Thyroid gland (tissue), 4 donors: ENCODE measurements at regions not wholly inside any gene's neighbourhood (a gene's known extent, or its start where the extent isn't known, plus 50 kb on each side); places are given as distances from the start of the nearest gene placed in this dataset.

ENCODE experiments used
- DNase-seq, 2 donors: peaks; one replicate each; pipeline ENCODE4 v3.0.0-alpha.2; 2019
- H3K27ac ChIP-seq, 3 donors: fragments of 200-600 bp; sonication (generic); 1 replicate in 2 of 3; 2 replicates in 1 of 3; pipeline ENCODE4 v1.5.1; 2016 to 2019; ENCODE audit warnings: mild to moderate bottlenecking in 1 of 3, moderate library complexity in 1 of 3
- H3K27me3 ChIP-seq: fragments of 200-600 bp; sonication (generic); one replicate; pipeline ENCODE4 v1.5.1; 2019
- H3K36me3 ChIP-seq, 2 donors: fragments of 200-600 bp; sonication (generic); one replicate each; pipeline ENCODE4 v1.5.1; 2016 to 2019
- H3K4me1 ChIP-seq, 2 donors: fragments of 200-600 bp; sonication (generic); one replicate each; pipeline ENCODE4 v1.5.1; 2017 to 2019
- H3K4me3 ChIP-seq, 3 donors: fragments of 200-600 bp; sonication (generic); replicated peaks in 1 of 3; 1 replicate in 2 of 3; 2 replicates in 1 of 3; pipeline ENCODE4 v1.5.1; 2016; ENCODE audit warnings: mild to moderate bottlenecking in 1 of 3
- H3K9me3 ChIP-seq: fragments of 200-600 bp; sonication (generic); one replicate; pipeline ENCODE4 v1.5.1; 2017
- POLR2A ChIP-seq, 2 donors: fragments of 450-650 bp; IDR thresholded peaks; one replicate each; pipeline ENCODE4 v1.6.1; 2017; ENCODE audit warnings: antibody characterized with exemption in 2 of 2, mild to moderate bottlenecking in 2 of 2, moderate library complexity in 1 of 2
- WGBS, 2 donors: methylation state at CpG; one replicate each; pipeline ENCODE4 v1.1.5; 2017; 5-methylcytosine and 5-hydroxymethylcytosine counted together
- intact Hi-C: fragments of 100-400 bp; cut with DNase I; formaldehyde crosslinking; loops from one replicate; pipeline ENCODE4 v1.15.1; 2023
- TF ChIP-seq, protein P1 (sequence below), 6 experiments: fragments of 200-600 bp in 3 of 6; fragments of 450-650 bp in 3 of 6; sonication (generic) in 3 of 6; IDR thresholded peaks; one replicate each; pipeline ENCODE4 v1.5.1; 2016 to 2019; ENCODE audit warnings: antibody characterized with exemption in 6 of 6, mild to moderate bottlenecking in 2 of 6, inconsistent platforms in 1 of 6, moderate library complexity in 1 of 6

DNA sequence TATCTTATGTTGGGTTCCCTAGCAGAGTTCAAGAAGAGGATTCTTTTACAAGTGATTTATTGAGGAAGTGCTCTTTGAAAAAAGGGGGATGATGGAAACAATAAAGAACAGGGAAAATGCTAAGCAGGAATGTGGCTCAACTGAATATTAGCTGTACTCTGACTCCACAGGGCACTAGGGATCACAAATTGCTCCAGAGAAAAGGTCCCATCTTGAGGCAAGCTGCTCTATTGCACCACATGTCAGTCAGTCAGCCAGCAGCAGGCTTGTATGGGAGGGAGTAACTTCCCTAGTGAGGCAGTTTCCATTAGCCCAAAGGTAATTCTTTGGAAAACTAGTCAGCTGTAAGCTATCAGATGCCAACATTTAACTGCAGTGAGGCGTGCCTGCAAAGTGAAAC, 73.3 kb upstream of the FNDC3A start:
- TF ChIP-seq, protein P1, sequence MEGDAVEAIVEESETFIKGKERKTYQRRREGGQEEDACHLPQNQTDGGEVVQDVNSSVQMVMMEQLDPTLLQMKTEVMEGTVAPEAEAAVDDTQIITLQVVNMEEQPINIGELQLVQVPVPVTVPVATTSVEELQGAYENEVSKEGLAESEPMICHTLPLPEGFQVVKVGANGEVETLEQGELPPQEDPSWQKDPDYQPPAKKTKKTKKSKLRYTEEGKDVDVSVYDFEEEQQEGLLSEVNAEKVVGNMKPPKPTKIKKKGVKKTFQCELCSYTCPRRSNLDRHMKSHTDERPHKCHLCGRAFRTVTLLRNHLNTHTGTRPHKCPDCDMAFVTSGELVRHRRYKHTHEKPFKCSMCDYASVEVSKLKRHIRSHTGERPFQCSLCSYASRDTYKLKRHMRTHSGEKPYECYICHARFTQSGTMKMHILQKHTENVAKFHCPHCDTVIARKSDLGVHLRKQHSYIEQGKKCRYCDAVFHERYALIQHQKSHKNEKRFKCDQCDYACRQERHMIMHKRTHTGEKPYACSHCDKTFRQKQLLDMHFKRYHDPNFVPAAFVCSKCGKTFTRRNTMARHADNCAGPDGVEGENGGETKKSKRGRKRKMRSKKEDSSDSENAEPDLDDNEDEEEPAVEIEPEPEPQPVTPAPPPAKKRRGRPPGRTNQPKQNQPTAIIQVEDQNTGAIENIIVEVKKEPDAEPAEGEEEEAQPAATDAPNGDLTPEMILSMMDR (IDR thresholded peaks at IDR 0.05) = no peak
- no peak for TF ChIP-seq POLR2A (IDR thresholded peaks at IDR 0.05)
- intact Hi-C loops = no loop called here
- WGBS, 2 donors = 64 to 72% methylated on average over 1 of the region's 1 CpG
- Histone ChIP-seq H3K27ac (no peak overlapping the region), H3K9me3 (no peaks in the 10 kb centered on the region), H3K4me1 (no peaks in the 10 kb centered on the region), H3K27me3 (no peaks in the 10 kb centered on the region), H3K4me3 (no peak overlapping the region), H3K36me3 (no peaks in the 10 kb centered on the region)
- no peak for DNase-seq

DNA sequence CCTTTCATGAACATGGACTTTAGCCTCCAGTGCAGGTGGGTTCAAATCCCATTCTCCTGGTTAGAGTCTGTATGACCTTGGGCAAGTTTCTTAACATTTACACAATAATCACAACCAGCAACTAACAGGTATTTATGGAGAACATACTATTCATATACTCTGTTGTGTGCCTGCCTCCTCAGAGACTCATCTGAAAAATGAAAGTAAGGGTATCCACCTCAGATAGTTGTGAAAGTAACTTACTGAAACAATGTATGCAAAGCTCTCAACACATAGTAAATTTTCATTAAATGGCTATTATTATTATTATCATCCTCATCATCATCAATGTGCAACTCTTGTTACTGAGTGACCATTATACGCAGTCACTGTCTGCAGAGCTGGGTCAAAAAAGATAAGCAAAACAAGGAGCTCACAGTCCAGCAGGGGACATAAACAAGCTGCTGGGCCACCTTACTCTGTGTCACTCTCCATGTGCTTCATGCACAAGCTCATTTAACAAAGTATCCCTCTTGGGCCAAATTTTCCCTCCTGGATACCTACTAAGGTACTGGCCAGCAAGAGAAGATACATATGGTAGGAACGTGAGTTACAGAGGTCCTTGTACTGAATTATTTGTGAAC, 70.9 kb upstream of the FNDC3A start:
- intact Hi-C loops = no loop called here
- TF ChIP-seq POLR2A (IDR thresholded peaks at IDR 0.05) = no peak
- TF ChIP-seq, protein P1 (IDR thresholded peaks at IDR 0.05) = no peak
- Histone ChIP-seq H3K36me3 (no peaks in the 10 kb centered on the region), H3K27me3 (no peaks in the 10 kb centered on the region), H3K4me1 (no peaks in the 10 kb centered on the region), H3K9me3 (no peaks in the 10 kb centered on the region), H3K4me3 (no peak overlapping the region), H3K27ac (no peak overlapping the region)
- DNase-seq = no peak
- WGBS, 2 donors = 95 to 97% methylated on average over 2 of the region's 2 CpGs

DNA sequence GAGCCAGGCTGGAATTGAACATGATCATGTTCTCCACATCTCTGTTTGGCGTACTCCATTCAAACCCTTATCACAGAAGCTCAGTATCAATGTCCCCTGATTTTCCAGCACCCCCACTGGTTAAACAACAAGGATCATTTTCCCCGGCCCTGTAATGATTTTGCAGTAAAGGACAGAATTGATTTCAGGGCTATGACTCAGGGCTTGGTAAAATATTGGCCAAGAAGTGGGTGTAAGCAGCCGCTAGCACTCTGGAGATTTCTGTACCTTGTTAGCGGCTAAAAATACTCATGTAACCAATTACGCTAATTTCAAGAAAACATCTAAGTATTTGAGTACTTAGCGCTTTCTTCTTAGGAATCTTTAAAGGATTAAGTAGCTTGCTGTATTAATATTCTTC, 69.5 kb upstream of the FNDC3A start:
- no peaks in the 10 kb centered on the region for H3K27me3 ChIP-seq
- H3K27ac ChIP-seq = no peak overlapping the region
- H3K9me3 ChIP-seq = no peaks in the 10 kb centered on the region
- no peak for TF ChIP-seq POLR2A (IDR thresholded peaks at IDR 0.05)
- TF ChIP-seq, protein P1 (IDR thresholded peaks at IDR 0.05) = no peak
- intact Hi-C loops = no loop called here
- DNase-seq = no peak
- H3K4me1 ChIP-seq = no peaks in the 10 kb centered on the region
- no peaks in the 10 kb centered on the region for H3K36me3 ChIP-seq
- WGBS, 2 donors = 92 to 93% methylated on average over 6 of the region's 6 CpGs
- no peak overlapping the region for H3K4me3 ChIP-seq

DNA sequence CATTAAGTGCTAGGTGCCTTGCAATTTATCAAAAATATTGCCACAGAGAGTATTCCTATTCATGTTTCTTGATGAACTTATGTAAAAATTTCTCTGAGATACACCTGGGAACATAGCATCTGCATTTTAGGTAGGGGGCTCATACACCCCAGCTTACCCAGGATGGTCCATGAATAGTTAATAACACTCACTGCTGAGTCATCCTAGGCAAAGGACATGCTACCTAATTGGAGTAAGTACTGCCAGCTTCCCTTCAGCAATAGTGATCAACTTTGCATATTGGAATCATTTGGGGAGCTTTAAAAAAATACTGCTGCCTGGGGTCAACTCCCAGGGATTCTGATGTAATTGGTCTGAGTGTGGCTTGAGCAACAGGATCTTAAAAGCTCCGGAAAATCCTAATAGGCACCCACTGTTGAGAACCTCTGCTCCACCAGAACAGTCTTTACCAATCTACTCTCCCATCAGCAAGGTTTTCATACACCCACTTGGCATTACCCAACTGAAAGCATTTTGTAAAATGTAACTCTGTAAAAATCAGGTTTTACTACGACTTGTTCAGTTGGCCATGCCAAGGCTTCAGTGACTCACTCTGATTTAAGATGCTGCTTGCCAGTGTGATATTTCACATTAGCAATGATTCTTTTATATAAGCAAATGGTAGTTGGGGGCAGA, 67.2 kb upstream of the FNDC3A start:
- Histone ChIP-seq H3K4me1 (no peaks in the 10 kb centered on the region), H3K36me3 (no peaks in the 10 kb centered on the region), H3K27me3 (no peaks in the 10 kb centered on the region), H3K4me3 (no peak overlapping the region), H3K27ac (no peak overlapping the region), H3K9me3 (no peaks in the 10 kb centered on the region)
- intact Hi-C loops = no loop called here
- DNase-seq = peak in 1 of 2 donors; percentile 1
- 64 to 70% methylated on average over 2 of the region's 2 CpGs for WGBS, 2 donors
- TF ChIP-seq, protein P1 (IDR thresholded peaks at IDR 0.05) = no peak
- TF ChIP-seq POLR2A (IDR thresholded peaks at IDR 0.05) = no peak

DNA sequence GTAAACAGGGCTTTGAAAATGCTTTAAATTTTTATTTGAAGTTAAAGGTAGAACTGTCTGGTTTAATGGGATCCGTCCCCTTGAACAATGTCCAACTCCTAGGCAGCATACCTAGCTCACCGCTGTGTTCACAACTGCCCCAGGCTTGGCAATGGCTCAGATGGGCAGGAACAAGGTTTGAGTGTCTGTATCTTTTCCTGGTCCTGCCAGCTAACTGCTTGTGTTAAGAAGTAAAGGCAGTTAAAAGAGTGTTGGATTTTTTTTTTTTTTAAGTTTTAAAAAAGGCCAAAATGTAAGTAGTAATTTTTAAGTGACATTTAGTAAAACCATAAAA, 66.7 kb upstream of the FNDC3A start:
- WGBS, 2 donors = 32 to 40% methylated on average over 2 of the region's 2 CpGs
- TF ChIP-seq POLR2A (IDR thresholded peaks at IDR 0.05) = no peak
- TF ChIP-seq, protein P1 (IDR thresholded peaks at IDR 0.05) = no peak
- Histone ChIP-seq H3K27me3 (no peaks in the 10 kb centered on the region), H3K27ac (no peak overlapping the region), H3K4me1 (no peaks in the 10 kb centered on the region), H3K4me3 (no peak overlapping the region), H3K9me3 (no peaks in the 10 kb centered on the region), H3K36me3 (no peaks in the 10 kb centered on the region)
- peak; percentile 48 to 68 for DNase-seq
- intact Hi-C loops = no loop called here
